ENCODE measurements at regions not wholly inside any gene's neighbourhood (a gene's known extent, or its start where the extent isn't known, plus 50 kb on each side); places are given as distances from the start of the nearest gene placed in this dataset.

DNA sequence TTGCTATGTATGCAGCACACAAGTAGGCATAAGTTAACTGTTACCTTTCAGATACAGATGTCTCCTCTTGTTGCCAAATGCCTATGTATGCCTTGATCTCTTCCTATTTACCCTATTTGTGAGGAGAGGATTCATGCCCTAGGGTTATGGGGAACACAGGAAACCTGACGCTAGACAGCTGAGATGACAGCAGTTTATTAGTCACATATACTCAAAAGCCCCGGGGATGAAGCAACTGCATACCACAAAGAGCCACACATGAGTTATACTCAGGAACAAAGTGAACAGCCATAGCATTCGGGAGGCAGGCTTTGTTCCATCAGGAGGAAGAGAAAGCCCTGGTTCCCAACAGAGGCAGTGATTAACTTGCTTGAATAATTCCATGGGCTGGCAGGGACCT is 1011.7 kb upstream of the PCDH7 start:
- H3K4me1 ChIP-seq (ENCODE audit: control insufficient read depth, extremely low read depth, insufficient read depth, low read length), result no peaks in the 10 kb centered on the region
- no peak overlapping the region for H3K27ac ChIP-seq (ENCODE audit: insufficient read depth, low read depth, low read length)
- no peaks in the 10 kb centered on the region for H4K20me1 ChIP-seq (replicated peaks; ENCODE audit: control insufficient read depth, extremely low read depth, insufficient read depth, low read length)
- ChIA-PET POLR2A (no interaction called here), CTCF (no interaction called here)
- BruUV-seq (replicated peaks), result no TSS peak
- no peak overlapping the region for H3K9ac ChIP-seq (replicated peaks; ENCODE audit: extremely low read depth, insufficient read depth, low read length)
- TF ChIP-seq GATA2 (IDR thresholded peaks at IDR 0.05; ENCODE audit: insufficient read depth, insufficient read length, low read depth, low read length), result no peak
- TF ChIP-seq MYC (IDR thresholded peaks at IDR 0.05; ENCODE audit: low read depth, low read length), result no peak
- TF ChIP-seq, protein P1, sequence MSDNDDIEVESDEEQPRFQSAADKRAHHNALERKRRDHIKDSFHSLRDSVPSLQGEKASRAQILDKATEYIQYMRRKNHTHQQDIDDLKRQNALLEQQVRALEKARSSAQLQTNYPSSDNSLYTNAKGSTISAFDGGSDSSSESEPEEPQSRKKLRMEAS (IDR thresholded peaks at IDR 0.05; ENCODE audit: insufficient read depth, insufficient read length), result no peak
- no peak for TF ChIP-seq JUN (IDR thresholded peaks at IDR 0.05; ENCODE audit: borderline replicate concordance, insufficient read depth, insufficient read length, low read depth)
- TF ChIP-seq, protein P2, sequence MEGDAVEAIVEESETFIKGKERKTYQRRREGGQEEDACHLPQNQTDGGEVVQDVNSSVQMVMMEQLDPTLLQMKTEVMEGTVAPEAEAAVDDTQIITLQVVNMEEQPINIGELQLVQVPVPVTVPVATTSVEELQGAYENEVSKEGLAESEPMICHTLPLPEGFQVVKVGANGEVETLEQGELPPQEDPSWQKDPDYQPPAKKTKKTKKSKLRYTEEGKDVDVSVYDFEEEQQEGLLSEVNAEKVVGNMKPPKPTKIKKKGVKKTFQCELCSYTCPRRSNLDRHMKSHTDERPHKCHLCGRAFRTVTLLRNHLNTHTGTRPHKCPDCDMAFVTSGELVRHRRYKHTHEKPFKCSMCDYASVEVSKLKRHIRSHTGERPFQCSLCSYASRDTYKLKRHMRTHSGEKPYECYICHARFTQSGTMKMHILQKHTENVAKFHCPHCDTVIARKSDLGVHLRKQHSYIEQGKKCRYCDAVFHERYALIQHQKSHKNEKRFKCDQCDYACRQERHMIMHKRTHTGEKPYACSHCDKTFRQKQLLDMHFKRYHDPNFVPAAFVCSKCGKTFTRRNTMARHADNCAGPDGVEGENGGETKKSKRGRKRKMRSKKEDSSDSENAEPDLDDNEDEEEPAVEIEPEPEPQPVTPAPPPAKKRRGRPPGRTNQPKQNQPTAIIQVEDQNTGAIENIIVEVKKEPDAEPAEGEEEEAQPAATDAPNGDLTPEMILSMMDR (IDR thresholded peaks at IDR 0.05; ENCODE audit: extremely low read depth in 1 of 2, insufficient read depth in 1 of 2, low read depth in 1 of 2, low read length in 2 of 2), result no peak
- no peak for TF ChIP-seq FOS (IDR thresholded peaks at IDR 0.05; ENCODE audit: borderline replicate concordance, insufficient read depth, low read length)
- no peak for TF ChIP-seq EZH2 (IDR thresholded peaks at IDR 0.05; ENCODE audit: borderline replicate concordance, low read depth, low read length, severe bottlenecking)
- no peak for TF ChIP-seq POLR2AphosphoS5 (IDR thresholded peaks at IDR 0.05; ENCODE audit: insufficient read depth, low read depth, low read length)
- no peak for TF ChIP-seq POLR2A (IDR thresholded peaks at IDR 0.05; ENCODE audit: low read depth, low read length)
- H3K9me1 ChIP-seq (replicated peaks; ENCODE audit: control insufficient read depth, extremely low read depth, insufficient read depth, low read length), result no peaks in the 10 kb centered on the region
- DNase-seq (ENCODE audit: low read depth, low spot score) (no peak), FAIRE-seq (no peak)
- H3K4me2 ChIP-seq (ENCODE audit: insufficient read depth, low read length), result no peak overlapping the region
- intact Hi-C loops (cut with micrococcal nuclease) (no loop called here), dilution Hi-C loops (cut with MboI; ENCODE audit: extremely low pct_ligation_motif_present, low sequenced_read_pairs) (no loop called here)
- no peaks in the 10 kb centered on the region for H3K27me3 ChIP-seq (ENCODE audit: control insufficient read depth in 2 of 2, insufficient read depth in 2 of 2, low read length in 2 of 2)
- H3K79me2 ChIP-seq (ENCODE audit: control insufficient read depth, insufficient read depth, low read length), result no peaks in the 10 kb centered on the region
- H3K36me3 ChIP-seq (ENCODE audit: control insufficient read depth in 2 of 2, extremely low read depth in 1 of 2, insufficient read depth in 2 of 2, low read length in 2 of 2), result no peaks in the 10 kb centered on the region
- H3K4me3 ChIP-seq (replicated peaks in 1 of 3; ENCODE audit: insufficient read depth in 1 of 3, low read depth in 1 of 3, low read length in 3 of 3), result no peak overlapping the region
- H2AFZ ChIP-seq (ENCODE audit: low read depth, low read length), result no peak overlapping the region
- no peaks in the 10 kb centered on the region for H3K9me3 ChIP-seq (replicated peaks; ENCODE audit: control insufficient read depth, insufficient read depth, low read length)

All from endothelial cell of umbilical vein (primary cell).